HepG2 (cell line): ENCODE measurements at regions not wholly inside any gene's neighbourhood (a gene's known extent, or its start where the extent isn't known, plus 50 kb on each side); places are given as distances from the start of the nearest gene placed in this dataset.

ENCODE experiments used
- HDAC1 ChIP-seq: sonication (generic); formaldehyde crosslinking; IDR thresholded peaks from 2 replicates; pipeline ENCODE4 v1.5.1; 2020; ENCODE audit warnings: mild to moderate bottlenecking, missing genetic modification reagents
- HNRNPH1 ChIP-seq: fragments of 200-400 bp; formaldehyde crosslinking; optimal IDR thresholded peaks from 2 replicates; pipeline ENCODE3; 2017; ENCODE audit warnings: mild to moderate bottlenecking, low read depth, low read length
- PAWR ChIP-seq: sonication (generic); formaldehyde crosslinking; IDR thresholded peaks from 2 replicates; pipeline ENCODE4 v1.4.0; 2020; ENCODE audit warnings: missing genetic modification reagents, mild to moderate bottlenecking, borderline replicate concordance
- RAD21 ChIP-seq: fragments of 450-650 bp; formaldehyde crosslinking; IDR thresholded peaks from 2 replicates; pipeline ENCODE4 v1.5.0; 2020; ENCODE audit warnings: mild to moderate bottlenecking
- RBAK ChIP-seq: sonication (generic); formaldehyde crosslinking; IDR thresholded peaks from 2 replicates; pipeline ENCODE4 v1.5.1; 2020; ENCODE audit warnings: mild to moderate bottlenecking, missing genetic modification reagents
- RERE ChIP-seq: IDR thresholded peaks from 2 replicates; pipeline ENCODE4 v1.6.1; 2016; ENCODE audit warnings: low read depth, missing genetic modification reagents, missing compliant biosample characterization
- SMARCE1 ChIP-seq: fragments of 450-650 bp; IDR thresholded peaks from 2 replicates; pipeline ENCODE4 v1.6.1; 2017; ENCODE audit warnings: borderline replicate concordance
- TBL1XR1 ChIP-seq: fragments of 150-350 bp; IDR thresholded peaks from 2 replicates; pipeline ENCODE4 v1.6.1; 2014; ENCODE audit warnings: borderline replicate concordance, low read length; ENCODE audit not compliant: partially characterized antibody
- ZBTB4 ChIP-seq: sonication (generic); formaldehyde crosslinking; IDR thresholded peaks from 2 replicates; pipeline ENCODE4 v1.4.0; 2020; ENCODE audit warnings: missing genetic modification reagents, mild to moderate bottlenecking, borderline replicate concordance
- ZBTB46 ChIP-seq: sonication (generic); formaldehyde crosslinking; IDR thresholded peaks from 2 replicates; pipeline ENCODE4 v1.4.0; 2020; ENCODE audit warnings: mild to moderate bottlenecking, missing genetic modification reagents, borderline replicate concordance
- ZEB1 ChIP-seq: IDR thresholded peaks from 2 replicates; pipeline ENCODE4 v1.6.1; 2012; ENCODE audit warnings: mild to moderate bottlenecking, low read depth, inconsistent platforms; ENCODE audit not compliant: insufficient replicate concordance
- ZMAT3 ChIP-seq: sonication (generic); formaldehyde crosslinking; conservative IDR thresholded peaks from 2 replicates; pipeline ENCODE4 v1.7.0; 2021; ENCODE audit warnings: missing genetic modification reagents
- TF ChIP-seq, protein P1 (sequence below): sonication (generic); formaldehyde crosslinking; conservative IDR thresholded peaks from 2 replicates; pipeline ENCODE4 v1.4.0; 2020; ENCODE audit warnings: mild to moderate bottlenecking, missing genetic modification reagents, moderate library complexity
- TF ChIP-seq, protein P2 (sequence below): fragments of 450-650 bp; IDR thresholded peaks from 2 replicates; pipeline ENCODE4 v1.6.1; 2017

DNA sequence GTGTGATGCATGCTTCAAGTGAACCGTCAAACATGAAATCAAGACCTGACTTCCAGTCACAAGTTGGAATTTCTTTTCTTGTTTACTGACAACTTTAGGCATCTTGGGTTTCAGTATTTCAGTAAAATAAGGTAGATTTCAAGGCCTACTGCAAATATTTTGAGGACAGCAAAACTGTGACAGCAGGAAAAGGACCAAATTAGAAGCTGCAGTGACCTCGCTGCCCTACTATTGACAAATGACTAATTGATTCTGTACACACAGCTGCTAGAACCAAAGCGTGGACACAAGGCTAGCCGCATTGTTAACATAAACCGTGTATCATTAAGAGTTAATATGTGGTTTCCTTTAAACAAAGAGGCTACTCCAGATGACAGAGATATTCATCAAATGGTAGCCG lies 105.7 kb upstream of the SEC61G start (continued):
- TF ChIP-seq, protein P1, sequence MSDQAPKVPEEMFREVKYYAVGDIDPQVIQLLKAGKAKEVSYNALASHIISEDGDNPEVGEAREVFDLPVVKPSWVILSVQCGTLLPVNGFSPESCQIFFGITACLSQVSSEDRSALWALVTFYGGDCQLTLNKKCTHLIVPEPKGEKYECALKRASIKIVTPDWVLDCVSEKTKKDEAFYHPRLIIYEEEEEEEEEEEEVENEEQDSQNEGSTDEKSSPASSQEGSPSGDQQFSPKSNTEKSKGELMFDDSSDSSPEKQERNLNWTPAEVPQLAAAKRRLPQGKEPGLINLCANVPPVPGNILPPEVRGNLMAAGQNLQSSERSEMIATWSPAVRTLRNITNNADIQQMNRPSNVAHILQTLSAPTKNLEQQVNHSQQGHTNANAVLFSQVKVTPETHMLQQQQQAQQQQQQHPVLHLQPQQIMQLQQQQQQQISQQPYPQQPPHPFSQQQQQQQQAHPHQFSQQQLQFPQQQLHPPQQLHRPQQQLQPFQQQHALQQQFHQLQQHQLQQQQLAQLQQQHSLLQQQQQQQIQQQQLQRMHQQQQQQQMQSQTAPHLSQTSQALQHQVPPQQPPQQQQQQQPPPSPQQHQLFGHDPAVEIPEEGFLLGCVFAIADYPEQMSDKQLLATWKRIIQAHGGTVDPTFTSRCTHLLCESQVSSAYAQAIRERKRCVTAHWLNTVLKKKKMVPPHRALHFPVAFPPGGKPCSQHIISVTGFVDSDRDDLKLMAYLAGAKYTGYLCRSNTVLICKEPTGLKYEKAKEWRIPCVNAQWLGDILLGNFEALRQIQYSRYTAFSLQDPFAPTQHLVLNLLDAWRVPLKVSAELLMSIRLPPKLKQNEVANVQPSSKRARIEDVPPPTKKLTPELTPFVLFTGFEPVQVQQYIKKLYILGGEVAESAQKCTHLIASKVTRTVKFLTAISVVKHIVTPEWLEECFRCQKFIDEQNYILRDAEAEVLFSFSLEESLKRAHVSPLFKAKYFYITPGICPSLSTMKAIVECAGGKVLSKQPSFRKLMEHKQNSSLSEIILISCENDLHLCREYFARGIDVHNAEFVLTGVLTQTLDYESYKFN (CRISPR knock-in tag), result peak; percentile 67
- no peak; the same call in 1 of the 2 replicates for TF ChIP-seq HDAC1
- TF ChIP-seq ZBTB4 (CRISPR knock-in tag), result no peak
- TF ChIP-seq PAWR (CRISPR knock-in tag), result no peak
- no peak for TF ChIP-seq RAD21 (CRISPR knock-in tag)
- no peak for TF ChIP-seq HNRNPH1
- TF ChIP-seq SMARCE1, result no peak
- TF ChIP-seq, protein P2, sequence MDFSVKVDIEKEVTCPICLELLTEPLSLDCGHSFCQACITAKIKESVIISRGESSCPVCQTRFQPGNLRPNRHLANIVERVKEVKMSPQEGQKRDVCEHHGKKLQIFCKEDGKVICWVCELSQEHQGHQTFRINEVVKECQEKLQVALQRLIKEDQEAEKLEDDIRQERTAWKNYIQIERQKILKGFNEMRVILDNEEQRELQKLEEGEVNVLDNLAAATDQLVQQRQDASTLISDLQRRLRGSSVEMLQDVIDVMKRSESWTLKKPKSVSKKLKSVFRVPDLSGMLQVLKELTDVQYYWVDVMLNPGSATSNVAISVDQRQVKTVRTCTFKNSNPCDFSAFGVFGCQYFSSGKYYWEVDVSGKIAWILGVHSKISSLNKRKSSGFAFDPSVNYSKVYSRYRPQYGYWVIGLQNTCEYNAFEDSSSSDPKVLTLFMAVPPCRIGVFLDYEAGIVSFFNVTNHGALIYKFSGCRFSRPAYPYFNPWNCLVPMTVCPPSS, result no peak
- no peak for TF ChIP-seq ZMAT3 (CRISPR knock-in tag)
- no peak for TF ChIP-seq RBAK (CRISPR knock-in tag)
- TF ChIP-seq ZBTB46, result no peak
- TF ChIP-seq RERE (CRISPR knock-in tag), result peak; percentile 64; the same call in 1 of the 2 replicates
- no peak for TF ChIP-seq ZEB1
- no peak for TF ChIP-seq TBL1XR1
